ENCODE measurements at regions not wholly inside any gene's neighbourhood (a gene's known extent, or its start where the extent isn't known, plus 50 kb on each side); places are given as distances from the start of the nearest gene placed in this dataset.

GRCh38 chr12:98208816-98209215 lies 306.6 kb upstream of the TMPO start:
- H3K4me1 Mint-ChIP-seq = no peaks in the 10 kb centered on the region
- peaks cover 0 to 4% (median 0%) of the 10 kb centered on the region in 3 donors for H3K36me3 Mint-ChIP-seq
- no peaks in the 10 kb centered on the region for H3K27me3 Mint-ChIP-seq
- no peak overlapping the region for H3K4me3 Mint-ChIP-seq
- peaks cover 0 to 25% (median 11%) of the 10 kb centered on the region in 9 donors for H3K9me3 Mint-ChIP-seq
- DNase-seq (no peak), ATAC-seq (no peak)
- no peak overlapping the region for H3K27ac Mint-ChIP-seq
- POLR2A ChIA-PET = no interaction called here

DNA sequence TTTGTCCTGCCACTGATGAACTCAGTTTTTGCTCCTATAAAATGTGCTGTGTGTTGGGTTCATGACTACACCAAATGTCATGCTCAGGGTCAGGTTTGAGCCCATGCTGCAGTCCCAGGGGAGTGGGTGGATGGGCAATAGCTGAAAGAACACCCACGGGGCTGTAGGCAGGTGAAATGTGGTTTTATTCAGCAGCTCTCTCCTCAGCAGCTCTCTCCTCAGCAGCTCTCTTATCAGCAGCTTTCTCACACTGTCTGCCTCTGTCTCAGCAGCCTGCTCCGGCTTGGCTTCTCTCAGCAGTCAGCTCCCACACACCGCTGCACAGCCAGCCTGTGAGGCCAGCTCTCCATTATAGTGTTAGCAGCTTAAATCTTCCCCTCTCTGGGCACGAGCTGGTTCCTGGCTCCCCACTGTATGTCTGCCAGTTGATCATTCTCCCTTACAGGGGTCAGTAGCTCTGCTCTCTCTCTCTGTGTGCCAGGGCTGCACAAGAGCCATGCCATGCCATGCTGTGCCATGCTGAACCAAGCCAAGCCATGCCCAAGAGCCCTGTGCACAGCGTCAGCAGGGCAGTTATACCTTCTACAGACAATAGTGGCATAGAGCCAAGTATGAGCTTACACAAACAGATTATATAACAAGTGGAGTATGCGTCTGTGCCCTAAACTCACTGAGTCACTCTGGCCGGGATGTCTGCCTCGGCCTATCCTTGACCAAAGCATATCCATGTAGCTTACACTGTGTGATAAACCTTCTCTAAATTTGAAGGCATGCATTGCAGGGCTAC lies 303.3 kb upstream of the TMPO start:
- no peaks in the 10 kb centered on the region for H3K36me3 Mint-ChIP-seq
- ATAC-seq = peak in 1 of 2 donors; percentile 8
- H3K27me3 Mint-ChIP-seq = peaks cover 0 to 21% (median 4%) of the 10 kb centered on the region in 5 donors
- H3K4me3 Mint-ChIP-seq = no peak overlapping the region
- POLR2A ChIA-PET = no interaction called here
- no peak overlapping the region for H3K27ac Mint-ChIP-seq
- no peak for DNase-seq
- H3K4me1 Mint-ChIP-seq = no peaks in the 10 kb centered on the region
- H3K9me3 Mint-ChIP-seq = peaks cover 0 to 6% (median 0%) of the 10 kb centered on the region in 9 donors

- Mint-ChIP-seq H3K27me3 (peaks cover 0 to 21% (median 4%) of the 10 kb centered on the region in 5 donors), H3K4me3 (no peak overlapping the region), H3K27ac (peak overlapping the region in 1 of 10 donors; percentile 35), H3K4me1 (no peaks in the 10 kb centered on the region), H3K9me3 (peaks cover 0 to 4% (median 0%) of the 10 kb centered on the region in 9 donors), H3K36me3 (no peaks in the 10 kb centered on the region)
- POLR2A ChIA-PET = no interaction called here
- ATAC-seq (no peak), DNase-seq (no peak)
These were observed 301.8 kb upstream of the TMPO start for GRCh38 chr12:98213556-98213955.

- peaks cover 0 to 4% (median 0%) of the 10 kb centered on the region in 9 donors for H3K9me3 Mint-ChIP-seq
- no peak overlapping the region for H3K27ac Mint-ChIP-seq
- no peaks in the 10 kb centered on the region for H3K36me3 Mint-ChIP-seq
- H3K4me3 Mint-ChIP-seq = no peak overlapping the region
- DNase-seq (no peak), ATAC-seq (no peak)
- POLR2A ChIA-PET = no interaction called here
- peaks cover 2 to 34% (median 13%) of the 10 kb centered on the region in 5 donors for H3K27me3 Mint-ChIP-seq
- H3K4me1 Mint-ChIP-seq = no peaks in the 10 kb centered on the region
These were observed 298.1 kb upstream of the TMPO start for GRCh38 chr12:98217257-98217656.

GRCh38 chr12:98220636-98221035 lies 294.8 kb upstream of the TMPO start:
- H3K4me1 Mint-ChIP-seq = no peaks in the 10 kb centered on the region
- no peak overlapping the region for H3K4me3 Mint-ChIP-seq
- H3K27me3 Mint-ChIP-seq = peaks cover 2 to 54% (median 26%) of the 10 kb centered on the region in 5 donors
- DNase-seq = no peak
- H3K36me3 Mint-ChIP-seq = no peaks in the 10 kb centered on the region
- POLR2A ChIA-PET = no interaction called here
- ATAC-seq = no peak
- H3K9me3 Mint-ChIP-seq = peaks cover 0 to 5% (median 0%) of the 10 kb centered on the region in 9 donors
- no peak overlapping the region for H3K27ac Mint-ChIP-seq

DNA sequence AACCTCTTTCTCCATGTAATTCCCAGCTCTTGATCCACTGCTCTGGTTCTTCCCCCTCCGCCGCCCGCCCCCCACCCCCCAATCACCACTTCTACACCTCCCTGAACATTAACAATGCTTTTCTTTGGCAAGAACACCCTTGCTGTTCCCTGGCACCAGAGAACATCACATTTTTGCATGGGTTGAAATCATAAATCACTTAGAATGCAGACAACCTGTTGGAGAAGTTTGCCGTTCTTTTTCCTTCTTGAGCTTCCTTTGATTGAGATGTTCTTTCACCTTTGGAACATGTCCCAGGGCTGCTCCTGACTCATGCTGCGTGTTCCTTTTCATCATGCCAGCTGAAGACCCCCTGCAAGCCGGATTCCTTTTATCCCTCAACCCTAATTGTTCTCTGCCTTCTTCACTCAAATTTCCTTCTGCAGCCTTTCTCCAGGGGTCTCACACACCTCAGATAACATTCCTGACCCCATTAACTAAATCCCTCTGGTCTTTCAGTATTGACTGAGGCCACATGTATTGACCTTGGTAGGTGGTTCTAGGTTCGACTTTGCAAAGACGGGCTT lies 294.1 kb upstream of the TMPO start:
- Mint-ChIP-seq H3K4me1 (no peaks in the 10 kb centered on the region), H3K27ac (no peak overlapping the region), H3K36me3 (no peaks in the 10 kb centered on the region), H3K27me3 (peaks cover 2 to 48% (median 25%) of the 10 kb centered on the region in 5 donors), H3K9me3 (peaks cover 0 to 5% (median 0%) of the 10 kb centered on the region in 9 donors), H3K4me3 (no peak overlapping the region)
- POLR2A ChIA-PET = no interaction called here
- ATAC-seq (no peak), DNase-seq (no peak)

- DNase-seq (no peak), ATAC-seq (no peak)
- no peak overlapping the region for H3K4me3 Mint-ChIP-seq
- no peaks in the 10 kb centered on the region for H3K4me1 Mint-ChIP-seq
- POLR2A ChIA-PET = no interaction called here
- H3K9me3 Mint-ChIP-seq = peaks cover 0 to 6% (median 0%) of the 10 kb centered on the region in 9 donors
- H3K27ac Mint-ChIP-seq = no peak overlapping the region
- peaks cover 2 to 40% (median 23%) of the 10 kb centered on the region in 5 donors for H3K27me3 Mint-ChIP-seq
- H3K36me3 Mint-ChIP-seq = no peaks in the 10 kb centered on the region
These were observed 293.3 kb upstream of the TMPO start for GRCh38 chr12:98222135-98222534.

- POLR2A ChIA-PET = no interaction called here
- H3K9me3 Mint-ChIP-seq = peaks cover 0 to 7% (median 0%) of the 10 kb centered on the region in 9 donors
- H3K36me3 Mint-ChIP-seq = no peaks in the 10 kb centered on the region
- H3K4me3 Mint-ChIP-seq = no peak overlapping the region
- peaks cover 3 to 57% (median 26%) of the 10 kb centered on the region in 5 donors for H3K27me3 Mint-ChIP-seq
- ATAC-seq = no peak
- DNase-seq = no peak
- no peak overlapping the region for H3K27ac Mint-ChIP-seq
- no peaks in the 10 kb centered on the region for H3K4me1 Mint-ChIP-seq
These were observed 290.7 kb upstream of the TMPO start for GRCh38 chr12:98224584-98225221.

- Mint-ChIP-seq H3K36me3 (no peaks in the 10 kb centered on the region), H3K4me3 (no peak overlapping the region), H3K27ac (no peak overlapping the region), H3K4me1 (no peaks in the 10 kb centered on the region), H3K27me3 (peaks cover 3 to 52% (median 15%) of the 10 kb centered on the region in 5 donors), H3K9me3 (peaks cover 0 to 7% (median 0%) of the 10 kb centered on the region in 9 donors)
- POLR2A ChIA-PET = no interaction called here
- ATAC-seq (no peak), DNase-seq (no peak)
These were observed 288.2 kb upstream of the TMPO start for GRCh38 chr12:98227162-98227561.

- Mint-ChIP-seq H3K27ac (peak overlapping the region in 1 of 10 donors; percentile 0), H3K9me3 (peaks cover 0 to 6% (median 0%) of the 10 kb centered on the region in 9 donors), H3K4me1 (no peaks in the 10 kb centered on the region), H3K4me3 (no peak overlapping the region), H3K36me3 (no peaks in the 10 kb centered on the region), H3K27me3 (peaks cover 3 to 36% (median 7%) of the 10 kb centered on the region in 5 donors)
- DNase-seq (no peak), ATAC-seq (no peak)
- POLR2A ChIA-PET = no interaction called here
These were observed 286.5 kb upstream of the TMPO start for GRCh38 chr12:98228683-98229539.

DNA sequence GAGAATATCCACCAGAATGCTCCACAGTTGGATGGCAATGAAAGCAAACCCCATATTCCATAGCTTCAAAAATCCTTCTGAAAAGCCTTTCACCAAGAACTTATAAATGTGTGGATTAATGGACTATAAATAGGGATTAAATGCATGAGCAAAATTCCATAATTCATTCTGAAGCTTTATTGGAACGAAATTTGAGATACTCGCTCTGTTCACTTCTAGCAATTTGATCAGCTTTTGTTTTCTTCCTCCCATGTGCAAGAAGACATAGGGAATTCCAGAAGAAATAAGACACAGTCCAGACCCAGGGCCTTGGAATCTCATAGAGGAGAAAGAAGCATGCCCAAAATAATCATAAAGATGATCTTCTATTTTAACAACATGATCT lies 285.9 kb upstream of the TMPO start:
- no peak for DNase-seq
- Mint-ChIP-seq H3K4me3 (no peak overlapping the region), H3K36me3 (no peaks in the 10 kb centered on the region), H3K4me1 (no peaks in the 10 kb centered on the region), H3K27me3 (peaks cover 3 to 30% (median 7%) of the 10 kb centered on the region in 5 donors), H3K9me3 (peaks cover 0 to 6% (median 0%) of the 10 kb centered on the region in 9 donors), H3K27ac (no peak overlapping the region)
- POLR2A ChIA-PET = no interaction called here
- no peak for ATAC-seq

GRCh38 chr12:98232753-98233390 lies 282.5 kb upstream of the TMPO start:
- ATAC-seq (no peak), DNase-seq (no peak)
- Mint-ChIP-seq H3K27me3 (peaks cover under 1 to 23% (median 5%) of the 10 kb centered on the region in 5 donors), H3K36me3 (no peaks in the 10 kb centered on the region), H3K4me3 (no peak overlapping the region), H3K9me3 (peaks cover 0 to 7% (median 5%) of the 10 kb centered on the region in 9 donors), H3K4me1 (no peaks in the 10 kb centered on the region), H3K27ac (no peak overlapping the region)
- POLR2A ChIA-PET = no interaction called here

All from naive thymus-derived CD8-positive, alpha-beta T cell (primary cell).